Coronary artery (tissue), 2 donors: ENCODE measurements at regions not wholly inside any gene's neighbourhood (a gene's known extent, or its start where the extent isn't known, plus 50 kb on each side); places are given as distances from the start of the nearest gene placed in this dataset.

Experiments used
- DNase-seq: peaks from one replicate; pipeline ENCODE4 v3.0.0-alpha.2; 2017; ENCODE audit warnings: low spot score
- H3K27ac ChIP-seq, 2 donors: fragments of 200-600 bp; sonication (generic); one replicate each; pipeline ENCODE4 v1.5.1; 2016 to 2019
- H3K4me3 ChIP-seq: fragments of 200-600 bp; sonication (generic); 2 replicates; pipeline ENCODE4 v1.5.1; 2016; ENCODE audit warnings: mild to moderate bottlenecking, moderate library complexity
- CTCF ChIP-seq: fragments of 200-600 bp; sonication (generic); IDR thresholded peaks from one replicate; pipeline ENCODE4 v1.5.1; 2019; ENCODE audit warnings: antibody characterized with exemption

- TF ChIP-seq CTCF: no peak
- no peak for DNase-seq
- H3K27ac ChIP-seq: no peak overlapping the region
- no peak overlapping the region for H3K4me3 ChIP-seq
Observed at GRCh38 chr3:152174876-152175527, 93.7 kb upstream of the MBNL1 start.

GRCh38 chr3:152175528-152175889 is 93.2 kb upstream of the MBNL1 start:
- DNase-seq: no peak
- H3K27ac ChIP-seq: no peak overlapping the region
- no peak for TF ChIP-seq CTCF
- no peak overlapping the region for H3K4me3 ChIP-seq

GRCh38 chr3:152176241-152176640 is 92.5 kb upstream of the MBNL1 start:
- Histone ChIP-seq H3K27ac (no peak overlapping the region), H3K4me3 (no peak overlapping the region)
- TF ChIP-seq CTCF: no peak
- no peak for DNase-seq

- no peak for DNase-seq
- no peak overlapping the region for H3K27ac ChIP-seq
- H3K4me3 ChIP-seq: no peak overlapping the region
- TF ChIP-seq CTCF: no peak
Observed at GRCh38 chr3:152176998-152177397, 91.7 kb upstream of the MBNL1 start.

- no peak for TF ChIP-seq CTCF
- DNase-seq: no peak
- H3K27ac ChIP-seq: no peak overlapping the region
- no peak overlapping the region for H3K4me3 ChIP-seq
Observed at GRCh38 chr3:152177757-152178156, 91.0 kb upstream of the MBNL1 start.

GRCh38 chr3:152183473-152183872 is 85.3 kb upstream of the MBNL1 start:
- no peak for TF ChIP-seq CTCF
- H3K27ac ChIP-seq: no peak overlapping the region
- H3K4me3 ChIP-seq: no peak overlapping the region
- no peak for DNase-seq

- H3K4me3 ChIP-seq: no peak overlapping the region
Observed at GRCh38 chr3:152184971-152185686, 83.6 kb upstream of the MBNL1 start.

More at GRCh38 chr3:152184971-152185686, 83.6 kb upstream of the MBNL1 start:
- DNase-seq: no peak
- TF ChIP-seq CTCF: no peak
- no peak overlapping the region for H3K27ac ChIP-seq
